SK-N-MC (cell line): ENCODE measurements at regions not wholly inside any gene's neighbourhood (a gene's known extent, or its start where the extent isn't known, plus 50 kb on each side); places are given as distances from the start of the nearest gene placed in this dataset.

ENCODE experiments used
- DNase-seq: peaks from one replicate; pipeline ENCODE4 v3.0.0-alpha.2; 2011; ENCODE audit warnings: low read depth, low spot score
- H3K27ac ChIP-seq: fragments of 200-600 bp; sonication (generic); 2 replicates; pipeline ENCODE4 v1.5.1; 2016; ENCODE audit warnings: mixed run types
- H3K36me3 ChIP-seq: fragments of 200-600 bp; sonication (generic); 2 replicates; pipeline ENCODE4 v1.6.1; 2017; ENCODE audit warnings: antibody characterized with exemption, low read length, mixed read lengths; ENCODE audit not compliant: insufficient read depth
- H3K4me3 ChIP-seq: fragments of 200-600 bp; sonication (generic); 2 replicates; pipeline ENCODE4 v1.5.1; 2016
- H3K9ac ChIP-seq: fragments of 200-600 bp; sonication (generic); 2 replicates; pipeline ENCODE4 v1.8.0; 2017; ENCODE audit warnings: mixed run types, mixed read lengths; ENCODE audit not compliant: insufficient read length
- H3K9me3 ChIP-seq: fragments of 200-600 bp; sonication (generic); 2 replicates; pipeline ENCODE4 v1.6.1; 2017; ENCODE audit warnings: low read depth, mild to moderate bottlenecking, antibody characterized with exemption, low read length, moderate library complexity, mixed read lengths
- EZH2 ChIP-seq: fragments of 200-600 bp; sonication (generic); IDR thresholded peaks from one replicate; pipeline ENCODE4 v1.6.1; 2017; ENCODE audit warnings: antibody characterized with exemption
- FOXP2 ChIP-seq: optimal IDR thresholded peaks from 2 replicates; pipeline ENCODE3; 2011; ENCODE audit warnings: mild to moderate bottlenecking, moderate library complexity; ENCODE audit not compliant: insufficient read depth; ENCODE audit errors: extremely low read length, control extremely low read depth
- POLR2AphosphoS5 ChIP-seq: IDR thresholded peaks from 2 replicates; pipeline ENCODE4 v1.6.1; 2012; ENCODE audit warnings: mild to moderate bottlenecking, low read depth, low read length, borderline replicate concordance

GRCh38 chr14:80325688-80326087 lies 114.4 kb upstream of the DIO2 start:
- DNase-seq = no peak
- Histone ChIP-seq H3K27ac (no peak overlapping the region), H3K36me3 (no peaks in the 10 kb centered on the region), H3K9ac (no peak overlapping the region), H3K9me3 (no peaks in the 10 kb centered on the region), H3K4me3 (no peak overlapping the region)
- TF ChIP-seq EZH2 (no peak), POLR2AphosphoS5 (no peak), FOXP2 (no peak)

- H3K9me3 ChIP-seq = no peaks in the 10 kb centered on the region
- no peak overlapping the region for H3K4me3 ChIP-seq
Observed at GRCh38 chr14:80325112-80325511, 113.8 kb upstream of the DIO2 start.

DNA sequence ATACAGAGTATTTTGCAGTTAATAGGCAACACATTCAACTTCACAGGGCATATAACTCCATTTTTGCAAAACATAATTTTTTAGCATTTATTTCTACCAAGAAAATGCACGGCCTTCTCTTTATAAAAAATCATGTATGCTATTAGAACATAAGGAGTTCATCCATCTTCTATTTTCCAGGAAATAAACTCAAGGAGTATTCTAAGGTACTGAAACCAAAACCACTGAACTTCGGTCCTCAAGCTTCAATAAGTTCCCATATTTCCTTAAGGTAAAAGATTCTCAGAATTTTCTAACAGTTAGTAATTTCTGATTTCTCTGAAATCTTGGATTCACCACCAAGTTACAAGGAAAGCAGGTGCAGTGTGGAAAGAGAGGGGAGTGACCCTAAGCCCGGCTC lies 113.3 kb upstream of the DIO2 start:
- Histone ChIP-seq H3K9ac (no peak overlapping the region), H3K4me3 (no peak overlapping the region), H3K9me3 (no peaks in the 10 kb centered on the region), H3K36me3 (no peaks in the 10 kb centered on the region), H3K27ac (no peak overlapping the region)
- DNase-seq = no peak
- TF ChIP-seq POLR2AphosphoS5 (no peak), EZH2 (no peak), FOXP2 (no peak)

More at GRCh38 chr14:80325112-80325511, 113.8 kb upstream of the DIO2 start:
- TF ChIP-seq POLR2AphosphoS5 = no peak
- TF ChIP-seq FOXP2 = no peak
- no peak for TF ChIP-seq EZH2
- Histone ChIP-seq H3K9ac (no peak overlapping the region), H3K27ac (no peak overlapping the region), H3K36me3 (no peaks in the 10 kb centered on the region)
- no peak for DNase-seq

DNA sequence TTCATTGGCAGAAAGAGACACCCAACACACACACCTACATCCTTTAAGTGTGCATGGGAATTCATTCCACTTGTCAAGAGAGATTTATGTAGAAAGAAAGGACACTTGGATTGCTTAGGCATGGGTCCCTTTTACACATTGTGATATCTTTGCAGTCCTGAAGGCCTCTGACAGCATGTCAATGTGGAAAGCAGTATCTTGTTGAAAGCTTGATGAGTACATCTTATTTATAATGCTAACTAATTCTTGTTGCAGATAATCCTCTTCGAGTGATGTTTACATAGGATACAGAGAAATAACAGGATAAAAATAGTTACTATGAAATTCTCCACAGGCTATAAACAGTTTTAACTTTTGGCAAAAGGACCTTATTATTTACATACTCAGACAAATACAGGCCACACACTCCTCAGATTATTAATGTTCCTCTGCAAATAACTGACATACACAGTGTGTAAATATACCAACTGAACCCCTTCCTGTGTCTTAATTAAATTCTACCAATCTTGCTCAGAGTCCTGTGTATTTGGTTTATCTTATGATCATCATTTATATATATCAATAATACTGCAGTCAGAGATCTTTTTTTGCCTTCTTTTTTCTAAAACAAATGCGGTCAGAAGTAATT lies 111.8 kb upstream of the DIO2 start:
- H3K27ac ChIP-seq = no peak overlapping the region
- TF ChIP-seq FOXP2 (no peak), POLR2AphosphoS5 (no peak)
- H3K36me3 ChIP-seq = no peaks in the 10 kb centered on the region
- no peak for DNase-seq
- no peak overlapping the region for H3K4me3 ChIP-seq
- no peaks in the 10 kb centered on the region for H3K9me3 ChIP-seq
- no peak overlapping the region for H3K9ac ChIP-seq

DNA sequence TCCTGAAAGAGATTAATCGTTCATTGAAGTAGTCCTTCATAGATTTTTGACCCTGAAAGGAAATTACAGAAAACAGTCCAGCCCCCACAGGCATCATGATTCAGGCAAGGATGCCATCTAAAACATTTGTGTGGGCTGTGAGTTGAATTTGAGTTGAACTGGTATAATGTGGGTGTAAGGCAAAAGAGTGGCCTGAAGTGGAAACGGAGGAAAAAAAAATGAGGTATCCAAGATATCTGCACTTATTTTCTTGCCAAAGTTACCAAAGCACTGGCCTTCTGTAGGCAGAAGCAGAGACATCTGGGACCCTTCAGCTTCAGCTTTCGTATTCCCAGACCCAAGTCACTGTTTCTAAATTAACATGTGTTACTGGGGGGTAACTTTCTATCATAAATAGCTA lies 105.1 kb upstream of the DIO2 start:
- H3K9me3 ChIP-seq = no peaks in the 10 kb centered on the region
- TF ChIP-seq EZH2 = no peak
- no peak for TF ChIP-seq POLR2AphosphoS5
- no peak for TF ChIP-seq FOXP2
- no peak overlapping the region for H3K4me3 ChIP-seq
- no peak overlapping the region for H3K9ac ChIP-seq
- no peaks in the 10 kb centered on the region for H3K36me3 ChIP-seq
- no peak overlapping the region for H3K27ac ChIP-seq
- no peak for DNase-seq

- Histone ChIP-seq H3K4me3 (no peak overlapping the region), H3K9ac (no peak overlapping the region), H3K27ac (no peak overlapping the region), H3K36me3 (no peaks in the 10 kb centered on the region), H3K9me3 (no peaks in the 10 kb centered on the region)
- TF ChIP-seq EZH2 (no peak), FOXP2 (no peak), POLR2AphosphoS5 (no peak)
- no peak for DNase-seq
Observed at GRCh38 chr14:80315681-80316080, 104.4 kb upstream of the DIO2 start.

- Histone ChIP-seq H3K9ac (no peak overlapping the region), H3K9me3 (no peaks in the 10 kb centered on the region), H3K4me3 (no peak overlapping the region), H3K27ac (no peak overlapping the region), H3K36me3 (no peaks in the 10 kb centered on the region)
- no peak for DNase-seq
- TF ChIP-seq FOXP2 (no peak), EZH2 (no peak), POLR2AphosphoS5 (no peak)
Observed at GRCh38 chr14:80313806-80314205, 102.5 kb upstream of the DIO2 start.

DNA sequence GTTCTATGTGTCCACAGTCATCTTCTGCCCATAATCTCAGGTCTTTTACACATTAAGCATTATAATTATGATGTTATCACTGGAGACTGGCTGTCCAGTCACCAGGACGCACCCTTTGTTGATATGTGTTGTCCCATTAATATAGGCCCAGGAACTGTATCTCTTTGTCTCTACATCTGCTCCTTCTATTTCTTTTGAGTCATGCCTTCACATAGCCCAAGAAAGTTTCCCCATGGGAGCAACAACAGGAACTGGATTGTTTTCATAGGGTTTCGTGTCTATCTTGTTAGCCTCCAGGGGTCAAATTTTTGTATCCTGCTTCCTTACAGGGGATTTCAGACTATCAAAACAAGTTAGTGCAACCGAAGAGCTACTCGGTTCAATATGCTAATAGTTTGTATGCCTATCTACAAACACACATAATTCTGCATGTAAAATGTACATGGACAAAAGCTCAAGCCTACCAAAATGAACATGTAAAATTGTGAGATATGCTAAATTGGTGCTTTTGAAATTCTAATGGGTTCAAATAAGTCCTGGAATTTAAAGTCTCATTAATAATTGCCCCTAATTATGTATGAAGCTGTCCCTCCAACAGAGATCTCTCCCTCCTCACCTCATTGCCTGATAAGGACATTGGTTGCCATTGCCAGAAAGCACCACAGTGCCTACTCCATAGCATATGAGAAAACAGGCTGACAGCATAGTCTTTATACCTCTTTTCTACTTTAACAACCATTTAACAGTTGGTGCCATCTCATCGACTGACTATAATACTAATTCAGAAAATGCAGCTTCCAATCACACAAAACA lies 99.8 kb upstream of the DIO2 start:
- H3K9ac ChIP-seq = no peak overlapping the region
- TF ChIP-seq POLR2AphosphoS5 = no peak
- no peak for TF ChIP-seq EZH2
- no peak for TF ChIP-seq FOXP2
- H3K36me3 ChIP-seq = no peaks in the 10 kb centered on the region
- H3K27ac ChIP-seq = no peak overlapping the region
- no peak for DNase-seq
- no peak overlapping the region for H3K4me3 ChIP-seq
- no peaks in the 10 kb centered on the region for H3K9me3 ChIP-seq

GRCh38 chr14:80304125-80304766 lies 92.9 kb upstream of the DIO2 start:
- Histone ChIP-seq H3K9ac (no peak overlapping the region), H3K36me3 (no peaks in the 10 kb centered on the region), H3K4me3 (no peak overlapping the region), H3K9me3 (no peaks in the 10 kb centered on the region), H3K27ac (no peak overlapping the region)
- TF ChIP-seq FOXP2 = no peak
- no peak for TF ChIP-seq EZH2
- TF ChIP-seq POLR2AphosphoS5 = no peak
- no peak for DNase-seq
